ENCODE measurements at regions not wholly inside any gene's neighbourhood (a gene's known extent, or its start where the extent isn't known, plus 50 kb on each side); places are given as distances from the start of the nearest gene placed in this dataset.

DNA sequence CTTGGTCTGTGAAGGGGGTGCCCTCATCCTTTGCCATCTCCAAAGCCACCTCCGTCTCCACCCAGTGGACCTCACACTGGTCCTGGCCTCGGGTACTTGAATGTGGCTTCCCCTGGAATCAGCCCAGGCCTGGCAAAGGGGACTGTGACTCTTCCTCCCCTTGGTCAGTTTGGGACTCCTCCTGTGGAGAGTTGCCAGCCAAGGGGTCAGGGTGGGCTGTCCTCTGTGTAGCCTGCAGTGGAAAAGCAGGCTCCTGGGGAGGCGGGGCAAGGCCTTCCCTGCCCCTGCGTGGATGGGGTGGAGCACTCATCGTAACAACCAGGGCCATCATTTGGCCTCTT lies 59.8 kb downstream of the INHBB start:
- H3K27ac ChIP-seq (ENCODE audit: extremely low read depth, low read depth, low read length), result no peak overlapping the region
- no peaks in the 10 kb centered on the region; the same call in 1 of the 2 replicates for H3K4me1 ChIP-seq (ENCODE audit: control insufficient read depth, insufficient read depth, low read length)
- H3K4me3 ChIP-seq (ENCODE audit: low read depth, low read length), result no peak overlapping the region
- TF ChIP-seq, protein P1, sequence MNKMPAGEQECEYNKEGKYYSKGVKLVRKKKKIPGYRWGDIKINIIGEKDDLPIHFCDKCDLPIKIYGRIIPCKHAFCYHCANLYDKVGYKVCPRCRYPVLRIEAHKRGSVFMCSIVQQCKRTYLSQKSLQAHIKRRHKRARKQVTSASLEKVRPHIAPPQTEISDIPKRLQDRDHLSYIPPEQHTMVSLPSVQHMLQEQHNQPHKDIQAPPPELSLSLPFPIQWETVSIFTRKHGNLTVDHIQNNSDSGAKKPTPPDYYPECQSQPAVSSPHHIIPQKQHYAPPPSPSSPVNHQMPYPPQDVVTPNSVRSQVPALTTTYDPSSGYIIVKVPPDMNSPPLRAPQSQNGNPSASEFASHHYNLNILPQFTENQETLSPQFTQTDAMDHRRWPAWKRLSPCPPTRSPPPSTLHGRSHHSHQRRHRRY (tag by site-specific recombination; IDR thresholded peaks at IDR 0.05), result no peak
- TF ChIP-seq ZNF624 (tag by site-specific recombination; IDR thresholded peaks at IDR 0.05) (no peak), YY2 (tag by site-specific recombination; IDR thresholded peaks at IDR 0.05) (no peak), ZNF843 (tag by site-specific recombination; IDR thresholded peaks at IDR 0.05) (no peak), REPIN1 (tag by site-specific recombination; IDR thresholded peaks at IDR 0.05; ENCODE audit: low read depth) (no peak), ZNF155 (tag by site-specific recombination; IDR thresholded peaks at IDR 0.05) (no peak), MZF1 (tag by site-specific recombination; IDR thresholded peaks at IDR 0.05; ENCODE audit: borderline replicate concordance) (no peak), SP7 (tag by site-specific recombination; IDR thresholded peaks at IDR 0.05) (no peak), ZNF701 (tag by site-specific recombination; IDR thresholded peaks at IDR 0.05) (no peak), TCF7L2 (IDR thresholded peaks at IDR 0.05; ENCODE audit: borderline replicate concordance, low read depth, low read length) (no peak), ZNF133 (tag by site-specific recombination; IDR thresholded peaks at IDR 0.05) (no peak)
- TF ChIP-seq, protein P2, sequence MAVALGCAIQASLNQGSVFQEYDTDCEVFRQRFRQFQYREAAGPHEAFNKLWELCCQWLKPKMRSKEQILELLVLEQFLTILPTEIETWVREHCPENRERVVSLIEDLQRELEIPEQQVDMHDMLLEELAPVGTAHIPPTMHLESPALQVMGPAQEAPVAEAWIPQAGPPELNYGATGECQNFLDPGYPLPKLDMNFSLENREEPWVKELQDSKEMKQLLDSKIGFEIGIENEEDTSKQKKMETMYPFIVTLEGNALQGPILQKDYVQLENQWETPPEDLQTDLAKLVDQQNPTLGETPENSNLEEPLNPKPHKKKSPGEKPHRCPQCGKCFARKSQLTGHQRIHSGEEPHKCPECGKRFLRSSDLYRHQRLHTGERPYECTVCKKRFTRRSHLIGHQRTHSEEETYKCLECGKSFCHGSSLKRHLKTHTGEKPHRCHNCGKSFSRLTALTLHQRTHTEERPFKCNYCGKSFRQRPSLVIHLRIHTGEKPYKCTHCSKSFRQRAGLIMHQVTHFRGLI (tag by site-specific recombination; IDR thresholded peaks at IDR 0.05), result no peak
- no peaks in the 10 kb centered on the region for H3K36me3 ChIP-seq (ENCODE audit: control insufficient read depth in 2 of 2, insufficient read depth in 1 of 2, low read length in 2 of 2)
- ChIA-PET POLR2A (no interaction called here), CTCF (no interaction called here)
- H3K9me3 ChIP-seq (ENCODE audit: control insufficient read depth, insufficient read depth, low read depth, low read length), result no peaks in the 10 kb centered on the region

DNA sequence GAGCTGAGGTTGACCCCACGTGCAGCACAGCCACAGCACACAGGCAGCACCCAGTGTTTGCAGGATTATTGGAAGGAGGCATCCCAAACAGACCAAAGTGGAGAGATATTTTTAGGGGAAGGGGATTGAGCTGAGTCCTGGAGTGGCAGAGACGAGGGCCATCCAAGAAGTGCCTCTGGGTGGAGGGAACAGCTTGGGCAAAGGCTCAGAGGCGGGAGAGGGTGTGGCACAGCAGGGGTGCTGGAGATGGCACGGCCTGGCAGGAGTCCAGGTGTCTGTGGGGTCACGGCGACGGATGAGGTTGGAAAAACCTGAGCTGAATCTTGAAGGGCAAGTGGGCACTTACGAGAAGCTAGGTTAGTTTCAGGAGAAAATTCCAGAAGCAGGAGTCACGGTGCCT lies 60.6 kb downstream of the INHBB start:
- ChIA-PET POLR2A (no interaction called here), CTCF (interaction anchor here (1.3 kb wide), 1 partner anchor 31 kb away, joined by 5 read pairs; no protein-coding TSS in a partner anchor)
- H3K4me3 ChIP-seq (ENCODE audit: low read depth, low read length), result no peak overlapping the region
- no peaks in the 10 kb centered on the region for H3K9me3 ChIP-seq (ENCODE audit: control insufficient read depth, insufficient read depth, low read depth, low read length)
- H3K4me1 ChIP-seq (ENCODE audit: control insufficient read depth, insufficient read depth, low read length), result no peaks in the 10 kb centered on the region; the same call in 1 of the 2 replicates
- no peaks in the 10 kb centered on the region for H3K36me3 ChIP-seq (ENCODE audit: control insufficient read depth in 2 of 2, insufficient read depth in 1 of 2, low read length in 2 of 2)
- H3K27ac ChIP-seq (ENCODE audit: extremely low read depth, low read depth, low read length), result no peak overlapping the region
- TF ChIP-seq ZNF473 (tag by site-specific recombination; IDR thresholded peaks at IDR 0.05) (no peak), FEZF1 (tag by site-specific recombination; IDR thresholded peaks at IDR 0.05) (no peak), ZNF664 (tag by site-specific recombination; IDR thresholded peaks at IDR 0.05) (no peak), ZNF707 (tag by site-specific recombination; IDR thresholded peaks at IDR 0.05) (no peak), YY1 (tag by site-specific recombination; IDR thresholded peaks at IDR 0.05) (no peak), KLF1 (tag by site-specific recombination; IDR thresholded peaks at IDR 0.05) (no peak), ZNF610 (tag by site-specific recombination; IDR thresholded peaks at IDR 0.05; ENCODE audit: borderline replicate concordance) (no peak), ZNF660 (tag by site-specific recombination; IDR thresholded peaks at IDR 0.05) (no peak), ZNF211 (tag by site-specific recombination; IDR thresholded peaks at IDR 0.05; ENCODE audit: low read depth) (no peak), ZNF324 (tag by site-specific recombination; IDR thresholded peaks at IDR 0.05) (no peak), ZNF701 (tag by site-specific recombination; IDR thresholded peaks at IDR 0.05) (no peak)
- TF ChIP-seq, protein P3, sequence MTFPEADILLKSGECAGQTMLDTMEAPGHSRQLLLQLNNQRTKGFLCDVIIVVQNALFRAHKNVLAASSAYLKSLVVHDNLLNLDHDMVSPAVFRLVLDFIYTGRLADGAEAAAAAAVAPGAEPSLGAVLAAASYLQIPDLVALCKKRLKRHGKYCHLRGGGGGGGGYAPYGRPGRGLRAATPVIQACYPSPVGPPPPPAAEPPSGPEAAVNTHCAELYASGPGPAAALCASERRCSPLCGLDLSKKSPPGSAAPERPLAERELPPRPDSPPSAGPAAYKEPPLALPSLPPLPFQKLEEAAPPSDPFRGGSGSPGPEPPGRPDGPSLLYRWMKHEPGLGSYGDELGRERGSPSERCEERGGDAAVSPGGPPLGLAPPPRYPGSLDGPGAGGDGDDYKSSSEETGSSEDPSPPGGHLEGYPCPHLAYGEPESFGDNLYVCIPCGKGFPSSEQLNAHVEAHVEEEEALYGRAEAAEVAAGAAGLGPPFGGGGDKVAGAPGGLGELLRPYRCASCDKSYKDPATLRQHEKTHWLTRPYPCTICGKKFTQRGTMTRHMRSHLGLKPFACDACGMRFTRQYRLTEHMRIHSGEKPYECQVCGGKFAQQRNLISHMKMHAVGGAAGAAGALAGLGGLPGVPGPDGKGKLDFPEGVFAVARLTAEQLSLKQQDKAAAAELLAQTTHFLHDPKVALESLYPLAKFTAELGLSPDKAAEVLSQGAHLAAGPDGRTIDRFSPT (tag by site-specific recombination; IDR thresholded peaks at IDR 0.05), result no peak
